ENCODE measurements at regions not wholly inside any gene's neighbourhood (a gene's known extent, or its start where the extent isn't known, plus 50 kb on each side); places are given as distances from the start of the nearest gene placed in this dataset.

DNA sequence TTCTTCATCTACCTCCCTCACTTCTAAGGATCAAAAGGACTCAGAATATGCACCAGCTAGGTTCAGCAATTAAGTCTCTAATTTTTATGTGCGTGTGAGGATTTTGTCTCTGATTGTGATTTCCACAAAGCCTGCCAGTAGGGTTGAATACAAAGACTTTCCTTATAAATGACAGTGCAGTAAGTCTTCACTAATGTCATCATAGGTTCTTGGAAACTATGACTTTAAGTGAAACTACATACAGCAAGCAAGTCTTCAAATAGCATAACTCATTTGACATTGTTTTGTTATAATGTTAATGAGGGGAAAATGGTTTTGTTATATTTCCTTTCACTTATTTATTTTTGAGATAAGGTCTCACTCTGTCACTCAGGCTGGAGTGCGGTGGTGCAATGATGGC is 526.3 kb upstream of the DCC start:
- H3K27ac Mint-ChIP-seq: no peak overlapping the region

DNA sequence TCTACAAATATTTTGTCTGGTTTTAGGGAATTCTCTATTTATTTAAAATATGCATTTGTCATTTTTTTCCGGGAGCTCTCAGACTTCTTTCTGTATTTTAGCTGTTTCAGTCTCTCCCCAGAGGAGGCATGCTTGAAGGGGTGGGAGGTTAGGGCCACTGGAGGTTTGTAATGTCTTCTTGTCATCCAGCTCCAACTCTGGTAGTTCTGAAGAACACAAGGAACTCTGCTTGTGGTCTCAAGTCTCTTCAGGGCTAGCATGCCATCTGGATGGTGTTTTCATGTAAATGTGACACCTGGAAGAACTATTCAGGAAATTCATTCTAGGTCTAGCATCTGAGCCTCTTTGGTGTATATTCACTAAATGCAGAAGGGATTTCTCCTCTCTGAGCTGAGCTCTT is 518.4 kb upstream of the DCC start:
- no peak overlapping the region for H3K4me3 Mint-ChIP-seq
- no peaks in the 10 kb centered on the region for H3K9me3 Mint-ChIP-seq
- no peaks in the 10 kb centered on the region for H3K4me1 Mint-ChIP-seq
- H3K27me3 Mint-ChIP-seq (ENCODE audit: insufficient read depth): no peaks in the 10 kb centered on the region
- H3K27me3 ChIP-seq (ENCODE audit: control insufficient read depth, insufficient read depth, low read length, poor library complexity, severe bottlenecking): no peaks in the 10 kb centered on the region
- no peak for DNase-seq
- 100% methylated on average over 1 of the region's 1 CpG; no CpG with 5 or more reads in 1 of the 2 experiments for WGBS, 2 experiments (ENCODE audit: insufficient coverage in 1 of 2, insufficient read length in 1 of 2)
- H3K27ac ChIP-seq (ENCODE audit: low read depth, low read length): no peak overlapping the region
- H3K9me3 ChIP-seq (ENCODE audit: control insufficient read depth, low read length): no peaks in the 10 kb centered on the region
- no peak overlapping the region for H3K4me3 ChIP-seq (ENCODE audit: low read length)
- H3K36me3 Mint-ChIP-seq (ENCODE audit: low read depth): no peaks in the 10 kb centered on the region
- H3K27ac Mint-ChIP-seq: no peak overlapping the region
- H3K9ac ChIP-seq (ENCODE audit: extremely low read depth, low read length, poor library complexity, severe bottlenecking): no peak overlapping the region
- TF ChIP-seq, protein P1, sequence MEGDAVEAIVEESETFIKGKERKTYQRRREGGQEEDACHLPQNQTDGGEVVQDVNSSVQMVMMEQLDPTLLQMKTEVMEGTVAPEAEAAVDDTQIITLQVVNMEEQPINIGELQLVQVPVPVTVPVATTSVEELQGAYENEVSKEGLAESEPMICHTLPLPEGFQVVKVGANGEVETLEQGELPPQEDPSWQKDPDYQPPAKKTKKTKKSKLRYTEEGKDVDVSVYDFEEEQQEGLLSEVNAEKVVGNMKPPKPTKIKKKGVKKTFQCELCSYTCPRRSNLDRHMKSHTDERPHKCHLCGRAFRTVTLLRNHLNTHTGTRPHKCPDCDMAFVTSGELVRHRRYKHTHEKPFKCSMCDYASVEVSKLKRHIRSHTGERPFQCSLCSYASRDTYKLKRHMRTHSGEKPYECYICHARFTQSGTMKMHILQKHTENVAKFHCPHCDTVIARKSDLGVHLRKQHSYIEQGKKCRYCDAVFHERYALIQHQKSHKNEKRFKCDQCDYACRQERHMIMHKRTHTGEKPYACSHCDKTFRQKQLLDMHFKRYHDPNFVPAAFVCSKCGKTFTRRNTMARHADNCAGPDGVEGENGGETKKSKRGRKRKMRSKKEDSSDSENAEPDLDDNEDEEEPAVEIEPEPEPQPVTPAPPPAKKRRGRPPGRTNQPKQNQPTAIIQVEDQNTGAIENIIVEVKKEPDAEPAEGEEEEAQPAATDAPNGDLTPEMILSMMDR (conservative IDR thresholded peaks at IDR 0.05): no peak
- no peaks in the 10 kb centered on the region for H3K36me3 ChIP-seq (ENCODE audit: control insufficient read depth, insufficient read depth, low read length)
- H3K4me1 ChIP-seq (ENCODE audit: control insufficient read depth, insufficient read depth, low read length): no peaks in the 10 kb centered on the region

More for the DNA sequence above, 526.3 kb upstream of the DCC start:
- H3K9me3 Mint-ChIP-seq: no peaks in the 10 kb centered on the region
- Histone ChIP-seq H3K4me3 (ENCODE audit: low read length) (no peak overlapping the region), H3K27me3 (ENCODE audit: control insufficient read depth, insufficient read depth, low read length, poor library complexity, severe bottlenecking) (no peaks in the 10 kb centered on the region), H3K4me1 (ENCODE audit: control insufficient read depth, insufficient read depth, low read length) (no peaks in the 10 kb centered on the region), H3K9ac (ENCODE audit: extremely low read depth, low read length, poor library complexity, severe bottlenecking) (no peak overlapping the region), H3K9me3 (ENCODE audit: control insufficient read depth, low read length) (no peaks in the 10 kb centered on the region), H3K36me3 (ENCODE audit: control insufficient read depth, insufficient read depth, low read length) (no peaks in the 10 kb centered on the region), H3K27ac (ENCODE audit: low read depth, low read length) (no peak overlapping the region)
- H3K4me3 Mint-ChIP-seq: no peak overlapping the region
- no peak for DNase-seq
- TF ChIP-seq, protein P1 (conservative IDR thresholded peaks at IDR 0.05): no peak
- H3K27me3 Mint-ChIP-seq (ENCODE audit: insufficient read depth): no peaks in the 10 kb centered on the region
- no peaks in the 10 kb centered on the region for H3K36me3 Mint-ChIP-seq (ENCODE audit: low read depth)
- WGBS, 2 experiments (ENCODE audit: insufficient coverage in 1 of 2, insufficient read length in 1 of 2): 86 to 95% methylated on average over 1 to 2 of the region's 2 CpGs
- H3K4me1 Mint-ChIP-seq: no peaks in the 10 kb centered on the region

- Mint-ChIP-seq H3K36me3 (ENCODE audit: low read depth) (no peaks in the 10 kb centered on the region), H3K27me3 (ENCODE audit: insufficient read depth) (no peaks in the 10 kb centered on the region), H3K9me3 (peaks cover 8% of the 10 kb centered on the region), H3K4me1 (no peaks in the 10 kb centered on the region), H3K27ac (no peak overlapping the region), H3K4me3 (no peak overlapping the region)
- H3K4me3 ChIP-seq (ENCODE audit: low read length): no peak overlapping the region
- TF ChIP-seq, protein P1 (conservative IDR thresholded peaks at IDR 0.05): no peak
- H3K27ac ChIP-seq (ENCODE audit: low read depth, low read length): no peak overlapping the region
- H3K36me3 ChIP-seq (ENCODE audit: control insufficient read depth, insufficient read depth, low read length): no peaks in the 10 kb centered on the region
- H3K9me3 ChIP-seq (ENCODE audit: control insufficient read depth, low read length): no peaks in the 10 kb centered on the region
- H3K4me1 ChIP-seq (ENCODE audit: control insufficient read depth, insufficient read depth, low read length): no peaks in the 10 kb centered on the region
- DNase-seq: no peak
- H3K9ac ChIP-seq (ENCODE audit: extremely low read depth, low read length, poor library complexity, severe bottlenecking): no peak overlapping the region
- WGBS, 2 experiments (ENCODE audit: insufficient coverage in 1 of 2, insufficient read length in 1 of 2): 90% methylated on average over 2 of the region's 2 CpGs; no CpG with 5 or more reads in 1 of the 2 experiments
- no peaks in the 10 kb centered on the region for H3K27me3 ChIP-seq (ENCODE audit: control insufficient read depth, insufficient read depth, low read length, poor library complexity, severe bottlenecking)
These were observed 515.3 kb upstream of the DCC start for GRCh38 chr18:51824746-51825145.
